Left hindlimb (tissue), 1 donor: ENCODE measurements at regions not wholly inside any gene's neighbourhood (a gene's known extent, or its start where the extent isn't known, plus 50 kb on each side); places are given as distances from the start of the nearest gene placed in this dataset.
"Not testable (repeated sequence)": the region's sequence is repeated elsewhere in the genome, so short reads cannot be mapped to it uniquely, and the experiment has no call there.

Experiments
- DNase-seq: peaks from one replicate; pipeline ENCODE4 v3.0.0-alpha.2; 2018

DNA sequence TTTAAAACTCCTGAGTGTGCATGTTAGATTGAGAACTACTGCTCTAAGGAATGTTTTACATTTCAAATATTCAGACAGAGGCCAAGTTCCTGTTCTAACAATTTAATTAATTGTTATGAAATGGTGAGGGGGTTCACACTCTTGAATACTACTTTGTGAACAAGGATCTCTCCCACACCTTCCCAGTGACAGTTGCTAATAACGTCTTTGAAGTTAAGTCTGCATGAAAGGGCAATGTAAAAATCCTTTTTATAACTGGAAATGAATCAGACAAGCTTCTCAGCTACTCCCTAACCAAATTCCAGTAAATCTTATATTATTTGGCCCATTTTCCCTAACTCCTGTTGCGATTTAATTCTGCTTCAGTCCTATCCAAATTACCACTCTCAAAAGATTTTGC, 828.5 kb upstream of the ADAMTS5 start:
- DNase-seq, result no peak

DNA sequence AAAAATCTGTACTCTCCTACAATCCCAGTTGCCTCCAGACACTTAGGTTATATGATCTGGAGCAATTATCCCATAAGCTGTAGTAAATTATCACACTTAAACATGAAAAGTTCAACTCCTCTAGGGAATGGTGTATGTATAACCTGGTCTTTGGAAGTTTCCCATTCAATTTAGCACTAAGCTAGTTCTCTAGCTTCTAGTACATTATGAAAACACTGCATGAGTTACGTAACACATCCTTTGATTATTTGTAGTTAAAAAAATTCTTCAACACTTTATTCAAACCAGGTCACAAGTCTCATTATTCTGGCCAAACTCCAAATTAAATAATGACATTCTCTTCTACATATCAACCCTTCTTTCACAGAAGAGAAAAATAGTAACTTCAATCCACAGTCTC, 827.0 kb upstream of the ADAMTS5 start:
- no peak for DNase-seq

- no peak for DNase-seq
Measured at GRCh38 chr21:27787046-27787445, 820.2 kb upstream of the ADAMTS5 start.

GRCh38 chr21:27779606-27780005, 812.7 kb upstream of the ADAMTS5 start:
- DNase-seq, result no peak

DNA sequence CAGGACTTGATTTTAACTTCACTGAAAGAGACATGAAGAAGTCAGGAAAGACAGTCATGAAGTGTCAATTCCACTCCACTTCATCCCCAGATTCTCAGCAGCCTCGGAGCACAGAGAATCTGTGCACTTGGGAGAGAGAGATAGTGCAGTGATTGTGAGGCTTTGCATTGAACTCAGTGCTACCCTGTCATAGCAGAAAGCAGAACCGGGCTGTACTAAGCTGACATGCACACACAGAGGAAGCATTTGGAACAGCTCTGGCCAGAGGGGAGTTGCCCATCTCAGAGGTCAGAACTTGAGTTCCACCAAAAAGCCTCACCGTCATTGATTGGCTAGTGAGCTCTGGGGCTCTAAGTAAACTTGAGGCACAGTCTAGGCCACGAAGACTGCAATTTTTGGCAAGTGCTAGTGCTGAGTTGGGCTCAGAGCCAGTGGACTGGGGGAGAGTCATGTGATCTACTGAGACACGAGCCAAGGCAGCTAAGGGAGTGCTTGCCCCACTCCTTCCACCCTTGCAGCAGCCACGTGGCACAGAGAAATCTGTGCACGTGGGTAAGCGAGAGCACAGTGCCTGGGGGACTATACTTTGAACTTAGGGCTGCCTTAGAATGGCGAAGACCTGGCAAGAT, 810.2 kb upstream of the ADAMTS5 start:
- no peak for DNase-seq

DNA sequence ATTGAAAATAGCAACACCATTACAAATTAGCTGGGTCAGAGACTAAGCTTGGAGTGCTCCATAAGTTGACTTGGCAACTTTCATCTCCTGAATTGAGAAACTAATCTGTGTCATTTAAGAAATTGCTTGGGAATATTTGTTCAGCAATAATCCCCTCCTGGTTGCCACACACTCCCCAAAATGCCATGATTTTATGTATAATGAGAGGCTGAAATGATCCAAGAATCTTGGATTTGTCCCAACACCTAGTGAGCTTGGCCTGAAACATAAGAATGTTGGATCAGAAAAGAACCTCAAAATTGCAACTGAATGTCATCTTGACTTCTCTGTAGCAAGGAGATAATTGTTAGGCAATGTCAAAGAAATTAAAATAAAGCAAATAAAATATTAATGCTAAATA, 805.9 kb upstream of the ADAMTS5 start:
- DNase-seq, result no peak

DNA sequence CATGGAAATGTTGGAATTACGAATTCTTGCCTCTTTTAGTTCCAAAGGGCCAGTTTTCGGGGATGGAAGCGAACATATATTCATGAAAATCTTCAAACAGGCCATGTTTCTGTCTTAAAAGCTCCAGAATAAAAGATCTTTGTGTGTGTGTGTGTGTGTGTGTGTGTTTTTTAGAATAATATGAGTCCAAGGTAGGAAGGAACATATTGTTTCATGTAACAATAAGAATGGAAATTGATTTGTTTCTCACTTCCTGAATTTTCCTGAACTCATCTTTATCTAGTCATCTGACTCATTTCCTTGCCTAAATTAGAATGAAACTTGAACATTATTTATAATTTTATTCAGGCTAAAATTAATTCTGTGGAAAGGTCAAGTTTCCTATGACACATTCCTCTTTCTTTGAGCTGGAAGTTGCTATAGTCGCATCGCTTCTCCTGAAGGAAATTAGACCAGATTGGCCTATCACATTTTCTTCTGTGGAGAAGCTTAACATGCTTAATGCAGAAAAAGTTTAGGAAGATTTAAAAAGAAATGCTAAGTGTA, 805.1 kb upstream of the ADAMTS5 start:
- no peak for DNase-seq

DNA sequence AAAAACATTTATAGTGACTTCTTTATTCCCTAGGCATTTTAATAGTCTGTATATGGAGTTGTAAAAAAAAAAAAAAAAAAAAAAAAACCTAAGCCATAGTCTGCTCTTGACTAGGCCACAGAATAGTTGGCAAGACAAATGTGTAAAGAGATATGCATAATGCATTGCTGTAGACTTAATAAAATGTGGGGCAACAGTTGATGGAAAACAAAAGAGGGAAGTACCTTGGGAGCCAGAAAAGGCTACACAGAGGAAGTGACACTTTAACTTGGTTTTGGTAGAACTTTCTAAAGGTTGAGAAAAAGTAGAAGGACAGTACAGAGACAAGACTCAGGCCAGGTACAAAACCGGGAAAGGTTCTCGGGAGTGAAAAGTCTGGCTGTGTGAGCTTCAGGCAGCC, 802.9 kb upstream of the ADAMTS5 start:
- no peak for DNase-seq

DNA sequence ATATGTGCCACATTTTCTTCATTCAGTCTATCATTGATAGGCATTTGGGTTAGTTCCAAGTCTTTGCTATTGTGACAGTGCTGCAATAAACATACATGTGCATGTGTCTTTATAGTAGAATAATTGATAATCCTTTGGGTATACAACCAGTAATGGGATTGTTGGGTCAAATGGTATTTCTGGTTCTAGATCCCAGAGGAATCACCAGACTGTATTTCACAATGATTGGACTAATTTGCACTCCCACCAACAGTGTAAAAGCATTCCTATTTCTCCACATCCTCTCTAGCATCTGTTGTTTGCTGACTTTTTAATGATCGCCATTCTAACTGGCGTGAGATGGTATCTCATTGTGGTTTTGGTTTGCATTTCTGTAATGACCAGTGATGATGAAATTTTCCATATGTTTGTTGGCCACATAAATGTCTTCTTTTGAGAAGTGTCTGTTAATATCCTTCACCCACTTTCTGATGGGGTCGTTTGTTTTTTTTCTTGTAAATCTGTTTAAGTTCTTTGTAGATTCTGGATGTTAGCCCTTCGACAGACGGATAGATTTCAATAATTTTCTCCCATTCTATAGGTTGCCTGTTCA, 801.3 kb upstream of the ADAMTS5 start:
- DNase-seq, result not testable (repeated sequence)

GRCh38 chr21:27764056-27764455, 797.2 kb upstream of the ADAMTS5 start:
- DNase-seq, result no peak

DNA sequence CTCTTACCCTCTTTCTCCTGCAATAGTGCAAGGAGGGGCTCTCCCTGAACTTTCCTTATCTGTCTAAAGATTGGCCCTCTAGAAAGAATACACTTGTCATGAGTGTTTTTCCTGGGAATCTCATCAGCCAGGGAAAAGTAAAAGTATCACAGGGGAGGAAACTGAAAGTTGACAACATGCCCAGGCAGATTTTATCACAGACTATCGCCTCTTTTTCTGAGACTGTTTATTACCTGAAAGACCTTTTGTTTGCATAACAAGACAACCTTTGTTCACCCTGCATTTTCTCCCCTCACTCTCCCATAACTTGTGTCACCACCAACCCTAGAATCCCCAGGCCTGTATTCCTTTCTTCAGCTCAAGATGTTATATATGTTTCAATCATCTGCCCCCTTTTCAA, 794.7 kb upstream of the ADAMTS5 start:
- no peak for DNase-seq

- DNase-seq, result no peak
Measured at GRCh38 chr21:27759820-27760219, 792.9 kb upstream of the ADAMTS5 start.

DNA sequence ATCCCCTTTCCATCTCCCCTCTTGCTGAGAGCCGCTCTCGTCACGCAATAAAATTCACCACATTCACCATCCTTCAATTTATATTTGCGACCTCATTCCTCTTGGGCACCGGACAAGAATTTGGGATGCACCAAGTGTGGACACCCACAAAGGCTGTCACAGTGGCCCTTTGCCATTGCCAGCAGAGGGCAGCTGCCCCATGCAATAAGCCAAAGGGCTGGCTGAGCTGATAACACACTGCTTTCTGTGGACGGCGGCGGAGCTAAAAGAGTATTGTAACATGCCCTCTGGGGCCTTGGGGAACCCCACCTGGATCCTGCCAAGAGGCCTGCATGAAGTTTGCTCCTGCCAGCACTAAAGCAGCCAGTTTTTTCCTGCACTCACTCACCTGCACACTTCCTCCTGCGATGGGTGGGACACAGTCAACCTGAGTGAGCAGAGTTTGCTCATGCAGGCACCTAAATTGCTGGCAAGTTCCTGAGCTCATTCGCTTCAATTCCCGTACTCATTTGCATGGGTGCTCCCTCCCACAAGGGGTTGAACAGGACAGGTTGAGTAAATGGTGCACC, 792.3 kb upstream of the ADAMTS5 start:
- no peak for DNase-seq

- no peak for DNase-seq
Measured at GRCh38 chr21:27756191-27756590, 789.3 kb upstream of the ADAMTS5 start.

DNA sequence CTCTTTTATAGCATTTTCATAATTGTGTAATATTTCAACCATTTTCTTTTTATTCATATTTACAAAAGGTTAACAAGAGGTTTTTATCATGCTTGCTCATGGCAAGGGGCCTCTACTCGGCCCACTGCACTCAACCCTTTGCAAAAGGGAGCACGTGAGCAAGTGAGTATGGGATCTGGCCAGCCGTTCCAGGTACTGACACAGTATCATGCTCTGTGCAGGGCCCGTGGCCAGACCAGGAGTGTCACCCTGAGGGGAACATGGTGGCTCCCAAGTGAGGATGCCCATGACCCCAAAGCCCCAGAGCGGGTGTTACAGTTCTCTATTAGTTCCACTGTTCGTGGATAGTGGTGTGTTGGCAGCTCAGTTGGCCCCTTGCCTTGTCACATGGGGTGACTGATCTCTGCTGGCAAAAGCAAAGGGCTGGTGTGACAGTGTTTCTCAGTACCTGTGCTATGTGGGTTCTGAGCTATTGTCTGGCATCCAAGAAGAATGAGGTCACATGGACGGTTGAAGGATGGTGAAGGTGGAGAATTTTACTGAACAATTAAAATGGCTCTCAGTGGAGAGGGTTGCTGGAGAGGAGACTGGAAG, 777.2 kb upstream of the ADAMTS5 start:
- DNase-seq, result no peak

DNA sequence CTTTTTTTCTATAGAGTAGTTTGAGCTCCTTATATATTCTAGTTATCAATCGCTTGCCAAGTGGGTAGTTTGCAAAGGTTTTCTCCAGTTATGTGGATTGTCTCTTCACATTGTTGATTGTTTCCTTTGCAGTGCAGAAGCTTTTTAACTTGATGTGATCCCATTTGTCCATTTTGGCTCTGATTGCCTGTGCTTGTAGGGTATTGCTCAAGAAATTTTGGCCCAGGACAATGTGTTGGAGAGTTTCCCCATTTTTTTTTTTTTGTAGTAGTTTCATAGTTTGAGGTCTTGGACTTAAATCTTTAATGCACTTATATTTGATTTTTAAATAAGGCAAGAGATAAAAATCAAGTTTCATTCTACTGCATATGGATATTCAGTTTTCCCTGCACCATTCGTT, 774.8 kb upstream of the ADAMTS5 start:
- DNase-seq, result no peak

DNA sequence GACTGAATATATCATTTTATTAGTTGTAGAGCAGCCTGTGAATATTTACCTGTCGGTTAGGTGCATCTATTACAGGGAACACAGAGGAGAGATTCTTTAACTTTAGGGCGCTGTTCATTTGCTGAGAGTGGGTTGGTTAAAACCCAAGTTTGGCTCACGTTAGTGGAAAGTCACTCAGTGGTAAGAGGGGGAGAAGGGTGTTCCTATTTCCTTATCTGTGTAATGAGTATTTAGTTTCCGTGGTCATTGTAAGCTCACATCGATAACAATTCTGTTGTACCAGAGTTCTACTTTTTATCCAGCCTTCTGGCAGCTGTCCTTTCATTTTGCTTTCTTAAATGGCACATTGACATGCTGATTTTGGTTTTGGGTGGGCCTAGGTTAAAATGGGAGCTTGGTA, 773.2 kb upstream of the ADAMTS5 start:
- no peak for DNase-seq

DNA sequence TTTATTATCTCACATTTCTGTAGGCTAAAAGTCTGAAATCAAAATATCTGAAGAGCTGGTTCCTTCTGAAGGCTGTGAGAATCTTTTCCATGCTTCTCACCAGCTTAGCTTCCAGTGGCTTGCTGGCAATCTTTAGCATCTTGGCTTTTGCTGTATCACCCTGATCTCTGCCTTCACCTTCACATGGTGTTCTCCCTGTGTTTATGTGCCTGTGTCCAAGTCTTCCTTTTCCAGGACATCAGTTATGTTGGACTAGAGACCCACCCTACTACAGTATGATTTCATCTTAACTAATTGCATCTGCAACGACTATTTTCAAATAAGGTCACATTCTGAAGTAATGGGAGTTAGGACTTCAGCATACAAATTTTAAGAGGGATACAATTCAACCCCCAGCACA, 772.3 kb upstream of the ADAMTS5 start:
- no peak for DNase-seq

DNA sequence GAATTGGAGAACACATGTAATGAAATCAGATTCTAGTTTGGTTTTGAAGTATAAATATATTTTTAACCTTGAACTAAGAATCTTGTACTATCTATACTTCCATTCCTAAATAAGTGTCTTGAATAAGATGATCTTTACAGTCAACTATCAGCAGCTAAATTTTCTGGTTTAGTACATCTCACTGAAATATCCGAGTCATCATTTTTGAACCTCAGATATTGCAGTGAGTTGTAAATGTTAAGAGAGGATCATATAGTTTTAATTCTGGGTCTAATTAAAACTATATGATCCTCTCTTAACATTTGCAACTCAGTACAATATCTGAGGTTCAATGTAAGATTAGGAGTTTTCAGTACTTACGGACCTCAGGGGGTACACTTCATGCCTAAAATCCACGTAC, 768.8 kb upstream of the ADAMTS5 start:
- no peak for DNase-seq

DNA sequence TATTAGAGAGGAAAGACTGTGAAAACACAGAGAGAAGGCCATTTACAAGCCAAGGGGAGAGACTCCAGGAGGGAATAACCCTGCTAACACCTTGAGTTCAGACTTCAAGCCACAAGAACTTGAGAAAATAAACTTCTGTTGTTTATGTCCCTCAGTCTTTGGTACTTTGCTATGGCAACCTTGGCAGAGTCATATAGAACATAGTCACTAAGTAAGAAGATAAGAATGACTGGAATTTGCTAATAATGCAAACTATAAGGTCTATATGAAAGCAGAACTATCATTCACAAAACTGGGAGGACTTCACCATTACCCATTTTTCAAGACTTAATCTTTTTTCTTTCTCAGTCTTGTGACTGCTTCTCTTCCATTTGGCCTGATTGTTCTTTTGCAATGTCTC, 767.3 kb upstream of the ADAMTS5 start:
- DNase-seq, result no peak

GRCh38 chr21:27725916-27726315, 759.0 kb upstream of the ADAMTS5 start:
- DNase-seq, result no peak

- DNase-seq, result no peak
Measured at GRCh38 chr21:27722095-27722494, 755.2 kb upstream of the ADAMTS5 start.

DNA sequence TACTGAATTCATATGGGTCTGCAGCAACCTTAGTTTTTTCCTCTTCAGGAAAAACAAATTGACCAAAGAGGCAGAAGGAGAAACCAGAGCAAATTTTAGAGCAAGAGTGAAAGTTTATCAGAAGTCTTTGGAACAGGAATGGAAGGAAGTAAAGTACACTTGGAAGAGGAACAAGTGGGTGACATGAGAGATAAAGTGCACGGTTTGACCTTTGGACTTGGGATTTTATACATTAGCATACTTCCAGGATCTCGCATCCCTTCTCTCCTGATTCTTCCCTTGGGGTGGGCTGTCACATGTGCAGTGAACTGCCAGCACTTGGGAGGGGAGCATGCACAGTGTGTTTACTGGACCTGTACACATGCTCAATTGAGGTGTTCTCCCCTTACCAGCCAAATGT, 754.8 kb upstream of the ADAMTS5 start:
- DNase-seq, result no peak

DNA sequence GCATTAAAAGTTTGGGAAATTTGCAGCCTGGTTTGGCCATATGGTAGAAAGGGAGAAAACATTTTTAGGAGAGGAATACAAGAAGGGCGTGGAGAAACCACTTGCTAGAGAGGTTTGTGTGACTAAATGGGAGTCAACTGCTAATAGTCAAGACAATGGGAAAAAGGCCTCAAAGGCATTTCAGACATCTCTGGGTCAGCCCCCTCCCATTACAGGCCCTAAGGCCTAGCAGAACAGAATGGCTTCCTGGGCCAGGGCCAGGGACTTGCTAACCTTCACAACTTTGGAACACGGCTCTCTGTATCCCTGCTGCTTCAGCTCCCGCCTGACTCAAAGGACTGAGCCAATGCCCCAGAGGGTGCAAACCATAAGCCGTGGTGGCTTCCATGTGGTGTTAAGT, 752.3 kb upstream of the ADAMTS5 start:
- no peak for DNase-seq
